ENCODE measurements at regions not wholly inside any gene's neighbourhood (a gene's known extent, or its start where the extent isn't known, plus 50 kb on each side); places are given as distances from the start of the nearest gene placed in this dataset.

DNA sequence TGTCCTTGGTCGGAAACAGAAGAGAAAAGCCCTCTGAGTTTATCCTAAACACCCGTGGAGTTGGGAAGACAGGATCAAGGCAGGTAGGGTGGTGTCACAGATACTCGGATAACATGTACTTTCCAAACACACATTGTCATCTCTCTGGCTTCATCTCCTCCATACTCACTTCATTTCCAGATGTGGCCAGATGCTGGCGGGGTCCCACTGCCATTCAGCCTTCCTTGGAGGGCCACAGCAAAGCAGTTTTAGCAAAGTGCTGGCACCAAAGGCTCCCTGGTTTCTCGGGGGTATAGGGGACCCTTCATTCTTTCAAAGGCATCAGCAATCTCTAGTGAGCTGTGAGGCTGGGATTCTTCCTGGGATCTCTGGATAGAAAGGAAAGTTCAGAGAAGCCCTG is 539.5 kb downstream of the TCERG1L start (continued):
- TF ChIP-seq NANOG (IDR thresholded peaks at IDR 0.05; ENCODE audit: borderline replicate concordance) (no peak), ZNF331 (CRISPR knock-in tag; IDR thresholded peaks at IDR 0.05; ENCODE audit: low read depth) (no peak), EZH2 (IDR thresholded peaks at IDR 0.05; ENCODE audit: low read depth, unreplicated experiment) (no peak), JUNB (IDR thresholded peaks at IDR 0.05; ENCODE audit: unreplicated experiment) (no peak), CREB1 (CRISPR knock-in tag; IDR thresholded peaks at IDR 0.05; ENCODE audit: low read depth) (no peak)
- TF ChIP-seq, protein P1, sequence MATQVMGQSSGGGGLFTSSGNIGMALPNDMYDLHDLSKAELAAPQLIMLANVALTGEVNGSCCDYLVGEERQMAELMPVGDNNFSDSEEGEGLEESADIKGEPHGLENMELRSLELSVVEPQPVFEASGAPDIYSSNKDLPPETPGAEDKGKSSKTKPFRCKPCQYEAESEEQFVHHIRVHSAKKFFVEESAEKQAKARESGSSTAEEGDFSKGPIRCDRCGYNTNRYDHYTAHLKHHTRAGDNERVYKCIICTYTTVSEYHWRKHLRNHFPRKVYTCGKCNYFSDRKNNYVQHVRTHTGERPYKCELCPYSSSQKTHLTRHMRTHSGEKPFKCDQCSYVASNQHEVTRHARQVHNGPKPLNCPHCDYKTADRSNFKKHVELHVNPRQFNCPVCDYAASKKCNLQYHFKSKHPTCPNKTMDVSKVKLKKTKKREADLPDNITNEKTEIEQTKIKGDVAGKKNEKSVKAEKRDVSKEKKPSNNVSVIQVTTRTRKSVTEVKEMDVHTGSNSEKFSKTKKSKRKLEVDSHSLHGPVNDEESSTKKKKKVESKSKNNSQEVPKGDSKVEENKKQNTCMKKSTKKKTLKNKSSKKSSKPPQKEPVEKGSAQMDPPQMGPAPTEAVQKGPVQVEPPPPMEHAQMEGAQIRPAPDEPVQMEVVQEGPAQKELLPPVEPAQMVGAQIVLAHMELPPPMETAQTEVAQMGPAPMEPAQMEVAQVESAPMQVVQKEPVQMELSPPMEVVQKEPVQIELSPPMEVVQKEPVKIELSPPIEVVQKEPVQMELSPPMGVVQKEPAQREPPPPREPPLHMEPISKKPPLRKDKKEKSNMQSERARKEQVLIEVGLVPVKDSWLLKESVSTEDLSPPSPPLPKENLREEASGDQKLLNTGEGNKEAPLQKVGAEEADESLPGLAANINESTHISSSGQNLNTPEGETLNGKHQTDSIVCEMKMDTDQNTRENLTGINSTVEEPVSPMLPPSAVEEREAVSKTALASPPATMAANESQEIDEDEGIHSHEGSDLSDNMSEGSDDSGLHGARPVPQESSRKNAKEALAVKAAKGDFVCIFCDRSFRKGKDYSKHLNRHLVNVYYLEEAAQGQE (IDR thresholded peaks at IDR 0.05; ENCODE audit: unreplicated experiment) = no peak
- TF ChIP-seq, protein P2, sequence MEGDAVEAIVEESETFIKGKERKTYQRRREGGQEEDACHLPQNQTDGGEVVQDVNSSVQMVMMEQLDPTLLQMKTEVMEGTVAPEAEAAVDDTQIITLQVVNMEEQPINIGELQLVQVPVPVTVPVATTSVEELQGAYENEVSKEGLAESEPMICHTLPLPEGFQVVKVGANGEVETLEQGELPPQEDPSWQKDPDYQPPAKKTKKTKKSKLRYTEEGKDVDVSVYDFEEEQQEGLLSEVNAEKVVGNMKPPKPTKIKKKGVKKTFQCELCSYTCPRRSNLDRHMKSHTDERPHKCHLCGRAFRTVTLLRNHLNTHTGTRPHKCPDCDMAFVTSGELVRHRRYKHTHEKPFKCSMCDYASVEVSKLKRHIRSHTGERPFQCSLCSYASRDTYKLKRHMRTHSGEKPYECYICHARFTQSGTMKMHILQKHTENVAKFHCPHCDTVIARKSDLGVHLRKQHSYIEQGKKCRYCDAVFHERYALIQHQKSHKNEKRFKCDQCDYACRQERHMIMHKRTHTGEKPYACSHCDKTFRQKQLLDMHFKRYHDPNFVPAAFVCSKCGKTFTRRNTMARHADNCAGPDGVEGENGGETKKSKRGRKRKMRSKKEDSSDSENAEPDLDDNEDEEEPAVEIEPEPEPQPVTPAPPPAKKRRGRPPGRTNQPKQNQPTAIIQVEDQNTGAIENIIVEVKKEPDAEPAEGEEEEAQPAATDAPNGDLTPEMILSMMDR (conservative IDR thresholded peaks at IDR 0.05; ENCODE audit: low read depth in 2 of 2) = no peak
- TF ChIP-seq, protein P3, sequence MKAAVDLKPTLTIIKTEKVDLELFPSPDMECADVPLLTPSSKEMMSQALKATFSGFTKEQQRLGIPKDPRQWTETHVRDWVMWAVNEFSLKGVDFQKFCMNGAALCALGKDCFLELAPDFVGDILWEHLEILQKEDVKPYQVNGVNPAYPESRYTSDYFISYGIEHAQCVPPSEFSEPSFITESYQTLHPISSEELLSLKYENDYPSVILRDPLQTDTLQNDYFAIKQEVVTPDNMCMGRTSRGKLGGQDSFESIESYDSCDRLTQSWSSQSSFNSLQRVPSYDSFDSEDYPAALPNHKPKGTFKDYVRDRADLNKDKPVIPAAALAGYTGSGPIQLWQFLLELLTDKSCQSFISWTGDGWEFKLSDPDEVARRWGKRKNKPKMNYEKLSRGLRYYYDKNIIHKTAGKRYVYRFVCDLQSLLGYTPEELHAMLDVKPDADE (IDR thresholded peaks at IDR 0.05) = no peak

DNA sequence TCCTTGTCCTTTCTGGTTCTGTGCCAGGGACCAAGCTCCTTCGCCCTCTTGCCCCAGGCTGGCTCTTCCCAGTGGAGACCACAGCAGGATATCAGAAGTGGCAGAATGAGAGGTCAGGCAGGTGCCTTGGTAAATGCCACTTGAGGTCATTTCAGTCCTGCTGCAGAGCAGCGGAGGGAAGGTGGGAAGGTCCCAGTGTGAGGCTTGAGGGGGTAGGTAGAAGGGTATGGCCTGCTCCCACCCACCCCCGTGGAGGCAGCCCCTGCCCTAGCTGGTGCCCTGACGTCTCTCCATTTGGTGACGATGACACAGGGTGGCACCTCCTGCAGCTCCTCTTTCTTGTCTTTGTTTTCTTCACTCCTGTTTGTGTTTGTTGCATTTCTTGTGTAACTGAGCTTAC is 538.8 kb downstream of the TCERG1L start:
- Mint-ChIP-seq H3K36me3 (ENCODE audit: low read depth) (peaks cover 25% of the 10 kb centered on the region), H3K4me1 (no peaks in the 10 kb centered on the region), H3K27ac (no peak overlapping the region), H3K9me3 (peaks cover 93% of the 10 kb centered on the region), H3K4me3 (no peak overlapping the region), H3K27me3 (ENCODE audit: insufficient read depth, low read depth, poor library complexity) (peaks cover 2% of the 10 kb centered on the region)
- DNase-seq (ENCODE audit: low spot score) = no peak
- H3K27me3 ChIP-seq (ENCODE audit: insufficient read depth) = no peaks in the 10 kb centered on the region
- no peaks in the 10 kb centered on the region for H3K9me2 ChIP-seq (ENCODE audit: insufficient read depth)
- no peaks in the 10 kb centered on the region for H3K79me2 ChIP-seq (replicated peaks; ENCODE audit: insufficient read depth)
- no peaks in the 10 kb centered on the region for H3K4me1 ChIP-seq (ENCODE audit: insufficient read depth)
- H3K36me3 ChIP-seq (ENCODE audit: insufficient read depth) = no peaks in the 10 kb centered on the region
- TF ChIP-seq POLR2AphosphoS5 (IDR thresholded peaks at IDR 0.05; ENCODE audit: low read depth) (no peak), STAT1 (IDR thresholded peaks at IDR 0.05; ENCODE audit: unreplicated experiment) (no peak), JUNB (IDR thresholded peaks at IDR 0.05; ENCODE audit: unreplicated experiment) (no peak), EZH2phosphoT487 (IDR thresholded peaks at IDR 0.05; ENCODE audit: unreplicated experiment) (no peak), ZNF114 (CRISPR knock-in tag; IDR thresholded peaks at IDR 0.05) (no peak), EZH2 (IDR thresholded peaks at IDR 0.05; ENCODE audit: low read depth, unreplicated experiment) (no peak)
- TF ChIP-seq, protein P1 (IDR thresholded peaks at IDR 0.05; ENCODE audit: unreplicated experiment) = no peak
- TF ChIP-seq, protein P3 (IDR thresholded peaks at IDR 0.05) = no peak
- TF ChIP-seq, protein P2 (conservative IDR thresholded peaks at IDR 0.05; ENCODE audit: low read depth in 2 of 2) = no peak
- H4K20me1 ChIP-seq (replicated peaks; ENCODE audit: insufficient read depth) = no peaks in the 10 kb centered on the region
- no peak overlapping the region for H3K4me2 ChIP-seq
- H3K4me3 ChIP-seq = no peak overlapping the region
- H3K27ac ChIP-seq (ENCODE audit: low read depth) = no peak overlapping the region
- no peak for ATAC-seq
- H2AFZ ChIP-seq = no peak overlapping the region
- H3F3A ChIP-seq (replicated peaks; ENCODE audit: low read depth) = no peaks in the 10 kb centered on the region

All from GM23338 (cell line).